HG03039 (cell line): ENCODE measurements at regions not wholly inside any gene's neighbourhood (a gene's known extent, or its start where the extent isn't known, plus 50 kb on each side); places are given as distances from the start of the nearest gene placed in this dataset.
"Not testable (repeated sequence)": the region's sequence is repeated elsewhere in the genome, so short reads cannot be mapped to it uniquely, and the experiment has no call there.

Experiments
- ATAC-seq: cut with Tn5 transposase; IDR thresholded peaks from one replicate; pipeline ENCODE4 v1.9.1; 2021; ENCODE audit warnings: mild to moderate bottlenecking, moderate library complexity; ENCODE audit not compliant: unreplicated experiment

DNA sequence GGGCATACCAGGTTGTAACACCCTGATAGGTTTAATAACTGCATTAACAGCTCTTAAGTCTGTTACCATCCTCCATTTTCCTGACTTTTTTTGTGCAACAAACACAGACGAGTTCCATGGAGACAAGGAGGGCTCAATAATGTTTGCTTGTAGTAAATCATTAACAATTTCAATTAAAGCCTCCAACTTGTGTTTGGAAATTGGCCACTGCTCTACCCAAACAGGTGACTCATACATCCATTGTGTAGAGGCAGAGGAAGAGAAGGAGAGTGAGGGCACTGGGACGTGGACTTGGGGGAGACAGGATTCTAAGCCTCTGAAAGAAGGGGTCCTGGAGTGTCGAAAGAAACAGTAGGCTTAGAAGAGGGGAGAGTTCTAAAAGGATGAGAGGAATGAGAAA lies 213.6 kb upstream of the KCNN2 start:
- ATAC-seq, result no peak

DNA sequence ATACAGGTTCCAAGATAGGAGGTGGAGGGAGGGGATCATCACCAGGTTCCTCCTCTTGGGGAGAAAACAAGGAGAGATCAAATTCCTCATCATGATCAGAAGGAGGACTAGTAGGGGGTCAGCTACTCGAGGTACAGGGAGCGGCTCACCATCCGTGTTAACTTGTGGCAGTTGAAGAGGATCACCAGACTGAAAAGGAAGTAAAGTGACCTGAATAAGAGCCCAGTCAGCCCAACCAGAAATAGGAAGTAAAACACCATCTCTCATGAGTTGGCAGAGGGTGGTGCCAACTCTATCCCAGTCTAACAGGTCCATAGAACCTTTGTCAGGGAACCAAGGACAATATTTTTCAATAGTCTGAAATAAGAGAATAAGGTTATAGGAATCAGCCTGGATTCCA lies 213.1 kb upstream of the KCNN2 start:
- ATAC-seq, result not testable (repeated sequence)

DNA sequence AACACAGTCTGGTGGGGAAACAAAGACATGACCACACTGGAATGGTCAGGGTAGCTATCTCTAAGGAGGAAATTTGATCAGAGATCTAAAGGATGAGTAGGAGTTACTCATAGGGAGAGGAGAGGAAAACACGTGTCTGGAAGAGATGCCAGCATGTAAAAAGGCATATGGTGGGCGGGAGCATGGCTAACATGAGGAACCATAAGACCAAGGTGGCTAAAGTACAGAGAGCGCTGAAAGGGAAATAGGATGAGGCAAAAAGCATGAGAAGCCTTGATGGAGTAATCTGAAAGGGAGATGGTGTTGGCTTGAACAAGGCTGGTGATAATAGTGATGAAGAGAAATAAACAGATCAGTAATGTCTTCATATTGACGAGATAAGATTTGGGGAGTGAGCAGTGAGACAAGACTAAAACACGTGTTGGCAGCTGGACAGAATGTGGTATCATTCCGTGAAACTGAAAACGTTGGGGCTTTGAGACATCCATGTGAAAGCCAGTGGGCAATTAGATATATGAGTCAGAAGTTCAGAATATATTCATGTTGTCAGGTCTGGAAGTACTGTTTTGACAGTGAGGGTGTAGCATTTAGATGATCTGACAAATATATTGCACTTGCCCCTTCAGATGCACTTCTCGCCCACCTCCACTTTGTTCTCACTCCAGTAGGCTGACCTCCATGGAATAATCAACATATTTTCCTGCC lies 209.1 kb upstream of the KCNN2 start:
- no peak for ATAC-seq

DNA sequence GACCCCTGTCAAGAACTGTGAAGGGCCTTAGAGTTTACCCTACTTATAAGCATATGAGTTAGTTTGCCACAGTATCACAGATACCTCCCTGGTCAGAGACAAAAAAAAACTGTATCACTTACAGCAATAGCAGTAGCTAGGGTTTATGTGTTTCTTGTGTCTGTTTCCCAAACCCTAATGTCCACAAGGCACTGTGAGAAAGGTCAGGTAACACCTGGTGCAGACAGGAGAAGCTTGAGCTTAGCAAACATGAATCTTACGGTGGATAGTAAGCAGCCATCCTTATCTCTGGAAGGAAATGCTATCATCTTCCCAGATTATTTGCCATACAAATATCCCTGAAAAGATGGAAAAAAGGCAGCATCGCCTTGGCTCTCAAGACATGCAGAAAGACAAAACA lies 208.5 kb upstream of the KCNN2 start:
- no peak for ATAC-seq

DNA sequence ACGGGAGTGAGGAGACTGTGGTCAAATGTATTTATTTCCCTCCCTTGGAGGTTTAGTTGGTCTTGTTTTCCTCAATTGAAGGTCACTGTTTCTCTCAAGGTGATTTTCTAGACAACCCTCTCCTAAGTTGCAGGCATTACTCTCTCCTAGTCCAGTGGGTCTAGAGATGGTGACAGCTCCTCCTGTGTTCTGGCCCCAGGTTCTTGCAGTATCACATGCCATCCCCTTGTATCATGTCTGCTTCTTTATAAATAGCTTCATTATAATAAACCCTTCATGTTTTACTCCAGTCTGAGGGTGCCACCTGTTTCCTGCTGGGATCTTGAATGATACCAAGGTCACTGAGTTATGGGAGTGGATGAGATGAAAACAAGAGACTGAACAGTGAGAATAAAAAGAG lies 208.0 kb upstream of the KCNN2 start:
- ATAC-seq, result no peak

DNA sequence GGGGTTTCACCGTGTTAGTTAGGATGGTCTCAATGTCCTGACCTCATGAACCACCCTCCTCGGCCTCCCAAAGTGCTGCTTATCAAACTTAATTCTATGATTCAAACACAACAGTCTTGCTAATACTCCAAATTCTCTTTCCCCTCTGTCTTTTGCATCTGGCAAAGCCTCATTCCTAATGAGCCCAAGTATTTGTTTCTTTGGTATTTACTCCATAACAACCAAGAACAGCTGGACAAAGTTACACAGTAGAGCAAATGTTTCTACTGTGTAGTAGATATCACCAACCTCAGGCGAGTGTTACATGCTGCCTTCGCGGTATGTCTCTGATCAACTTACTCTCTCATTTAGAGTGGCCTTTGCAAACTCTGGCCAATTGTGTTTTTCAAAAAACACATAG lies 195.8 kb upstream of the KCNN2 start:
- no peak for ATAC-seq

DNA sequence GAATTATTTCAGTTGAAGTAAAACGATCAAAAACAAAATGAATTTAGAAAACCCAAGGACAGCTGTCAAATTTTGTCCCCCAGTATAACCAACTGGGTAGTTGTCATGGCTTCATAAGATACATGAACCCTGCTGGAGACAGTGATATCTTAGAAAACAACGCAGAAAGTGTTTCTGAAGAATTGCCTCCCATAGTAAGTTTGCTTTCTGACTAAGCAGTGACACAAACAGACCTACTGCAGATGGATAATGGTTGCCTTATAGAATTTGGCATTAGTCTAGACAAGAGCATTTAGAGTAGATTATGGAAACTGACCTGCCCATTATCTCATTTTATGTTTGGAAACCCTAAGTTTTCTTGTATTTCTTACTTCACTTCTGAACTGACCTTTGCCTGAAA lies 187.7 kb upstream of the KCNN2 start:
- no peak for ATAC-seq

DNA sequence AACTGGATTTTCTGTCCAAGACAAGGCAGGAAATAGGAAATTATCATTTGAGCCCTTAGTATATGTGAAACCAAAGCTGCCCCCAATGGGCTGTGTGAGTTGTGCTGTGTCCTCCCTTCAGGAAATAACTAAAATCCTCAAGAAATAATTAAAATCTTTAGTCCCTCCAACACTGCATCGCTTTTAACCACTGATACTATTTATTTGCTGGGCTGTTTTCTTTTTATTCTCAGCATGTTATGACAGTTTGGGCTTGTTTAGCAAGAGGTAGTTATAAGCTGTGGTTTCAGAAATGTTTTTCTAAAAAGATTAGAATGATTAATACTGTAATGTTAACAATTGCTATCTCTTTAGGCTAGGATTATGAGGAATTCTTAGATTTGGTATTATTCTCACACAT lies 187.0 kb upstream of the KCNN2 start:
- no peak for ATAC-seq

DNA sequence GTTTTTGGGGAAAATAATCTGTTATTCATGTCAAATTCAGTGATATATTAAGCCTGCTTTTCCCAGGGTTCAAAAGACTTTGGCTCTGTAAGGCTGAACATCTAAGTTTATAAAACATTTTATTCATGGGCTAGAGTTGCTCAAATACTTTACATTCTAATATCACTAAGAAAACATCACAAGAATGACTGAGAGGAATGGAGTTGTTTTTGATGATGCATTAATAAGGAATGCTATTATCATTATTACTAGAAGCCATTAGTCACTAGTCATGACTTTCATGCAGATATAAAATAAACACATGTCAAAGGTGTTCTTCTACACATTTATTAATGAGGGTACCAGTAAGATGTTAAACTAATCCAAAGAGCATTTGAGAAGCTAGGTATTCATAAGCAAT lies 185.5 kb upstream of the KCNN2 start:
- no peak for ATAC-seq

DNA sequence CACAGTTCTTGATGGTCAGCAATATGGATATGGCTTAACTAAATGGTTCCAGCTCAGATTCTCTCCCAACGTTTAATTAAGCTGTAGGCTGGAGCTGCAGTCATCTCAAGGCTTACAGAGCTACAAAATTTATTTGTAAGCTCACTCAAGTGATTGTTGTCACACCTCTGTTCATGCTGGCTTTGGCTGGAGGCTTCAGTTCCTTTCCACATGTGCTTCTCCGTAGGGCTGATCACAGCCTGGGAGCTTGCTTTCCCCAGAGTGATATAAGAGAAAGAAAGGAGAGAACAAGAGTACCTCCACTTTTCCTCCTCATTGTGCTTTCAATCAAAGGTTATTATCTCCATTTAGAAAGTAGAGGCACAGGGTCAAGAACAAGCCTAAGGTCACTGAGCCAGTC lies 182.7 kb upstream of the KCNN2 start:
- no peak for ATAC-seq

DNA sequence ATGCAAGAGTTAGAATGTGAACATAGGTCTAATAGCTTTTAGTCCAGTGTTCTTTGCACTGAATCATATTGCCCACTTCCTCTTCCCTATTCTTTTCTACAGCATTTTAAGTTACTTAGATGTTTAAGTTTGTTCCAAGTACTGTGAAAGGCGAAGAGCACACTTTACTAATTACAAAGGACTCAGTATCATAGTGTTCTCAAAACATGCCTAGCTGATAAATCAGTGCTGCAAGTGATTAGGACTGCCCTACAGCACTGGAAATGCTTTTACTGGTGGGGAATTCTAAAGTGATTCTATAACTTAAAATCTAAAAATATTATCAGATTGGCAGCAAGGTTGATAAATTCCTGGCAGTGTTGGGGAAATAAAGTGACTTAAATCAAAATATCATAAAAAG lies 177.9 kb upstream of the KCNN2 start:
- no peak for ATAC-seq

DNA sequence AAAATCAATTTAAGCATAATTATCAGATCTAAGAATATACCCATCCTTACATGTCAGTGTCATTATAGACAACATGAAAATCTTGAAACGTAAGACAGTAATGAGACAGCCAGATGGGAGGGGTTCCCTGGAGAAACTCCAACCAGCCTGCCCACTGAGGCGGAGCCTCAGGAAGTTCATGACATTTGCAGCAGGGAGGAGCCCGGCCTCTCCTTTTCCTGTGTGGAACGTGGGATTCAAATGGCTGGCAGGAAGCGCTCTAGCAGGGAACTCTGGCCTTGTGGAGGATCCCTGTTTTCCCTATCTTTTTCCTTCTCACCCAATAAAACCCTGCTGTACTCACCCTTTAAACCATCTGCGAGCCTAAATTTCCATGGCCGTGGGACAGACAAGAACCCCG lies 176.6 kb upstream of the KCNN2 start:
- no peak for ATAC-seq

DNA sequence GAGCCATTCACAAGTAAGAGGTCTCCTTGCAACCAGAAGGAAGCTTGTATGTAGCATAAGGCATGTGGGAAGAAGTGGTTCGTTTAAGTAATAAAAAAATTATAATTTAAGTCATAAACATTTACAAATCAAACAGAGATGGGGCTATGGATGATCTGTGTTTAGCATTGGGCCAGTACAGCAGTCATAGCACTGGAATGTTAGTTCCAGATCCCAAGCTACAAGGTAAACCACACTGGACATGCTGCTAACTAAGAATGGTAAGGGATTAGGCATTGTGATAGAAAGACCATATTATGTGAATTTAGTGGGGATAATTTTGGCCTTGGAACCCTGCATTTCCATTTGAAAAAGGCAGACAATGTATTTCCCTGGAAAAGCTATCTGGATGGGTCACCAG lies 170.4 kb upstream of the KCNN2 start:
- no peak for ATAC-seq

DNA sequence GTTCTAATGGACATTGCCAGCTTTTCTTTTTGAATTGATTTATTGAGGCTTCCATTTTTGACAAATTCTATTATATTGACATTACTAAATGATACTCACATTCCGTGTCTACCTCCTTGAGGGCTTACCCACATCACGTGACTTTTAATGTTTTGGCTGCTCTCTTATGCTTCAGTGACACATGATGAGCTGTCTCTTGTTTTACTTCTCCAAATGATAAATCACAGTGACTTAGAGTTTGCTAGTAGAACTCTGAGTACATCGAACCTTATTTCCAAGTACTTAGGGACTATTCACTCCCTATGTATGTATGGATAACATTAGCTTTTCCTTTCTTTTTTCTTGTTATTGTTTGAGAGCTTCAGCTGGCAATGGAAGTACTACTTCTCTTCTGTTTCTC lies 169.8 kb upstream of the KCNN2 start:
- ATAC-seq, result no peak

DNA sequence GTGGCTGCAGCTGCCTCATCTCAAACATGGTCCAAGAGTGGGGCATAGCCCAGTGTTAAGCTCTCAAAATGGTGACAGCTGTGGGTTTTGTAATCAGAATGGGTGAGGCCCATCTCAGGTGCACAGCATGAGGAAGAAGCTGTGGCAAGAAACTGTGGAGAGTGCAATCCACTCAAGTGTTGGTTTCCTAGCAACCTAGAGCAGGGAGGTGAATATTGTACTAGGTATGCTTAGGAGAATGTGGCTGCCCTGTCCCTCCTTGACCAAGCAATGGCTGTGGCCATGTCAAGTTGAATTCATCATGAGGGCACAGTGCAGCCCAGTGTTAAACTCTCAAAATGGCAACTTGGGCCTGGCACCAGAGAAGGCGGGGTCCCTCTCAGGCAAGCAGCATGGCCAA lies 160.5 kb upstream of the KCNN2 start:
- ATAC-seq, result no peak

DNA sequence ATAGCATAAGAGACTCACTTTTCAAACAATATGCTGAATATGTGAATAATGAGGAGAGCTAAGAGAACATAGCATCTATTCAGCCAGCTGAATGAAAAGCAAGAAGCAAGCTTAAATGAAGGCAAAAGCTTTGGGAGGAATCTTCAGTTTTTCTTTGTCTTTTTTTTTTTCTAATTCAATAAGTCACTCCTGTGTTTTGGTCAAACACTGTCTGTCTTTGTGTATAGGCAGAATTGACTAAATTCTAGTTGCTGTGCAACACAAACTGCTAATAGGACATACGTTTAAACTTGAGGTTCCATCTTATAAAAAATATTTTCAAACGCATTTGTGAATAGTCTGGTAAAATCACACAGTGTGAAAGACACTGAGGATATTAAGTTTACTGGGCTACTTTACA lies 156.9 kb upstream of the KCNN2 start:
- ATAC-seq, result no peak

DNA sequence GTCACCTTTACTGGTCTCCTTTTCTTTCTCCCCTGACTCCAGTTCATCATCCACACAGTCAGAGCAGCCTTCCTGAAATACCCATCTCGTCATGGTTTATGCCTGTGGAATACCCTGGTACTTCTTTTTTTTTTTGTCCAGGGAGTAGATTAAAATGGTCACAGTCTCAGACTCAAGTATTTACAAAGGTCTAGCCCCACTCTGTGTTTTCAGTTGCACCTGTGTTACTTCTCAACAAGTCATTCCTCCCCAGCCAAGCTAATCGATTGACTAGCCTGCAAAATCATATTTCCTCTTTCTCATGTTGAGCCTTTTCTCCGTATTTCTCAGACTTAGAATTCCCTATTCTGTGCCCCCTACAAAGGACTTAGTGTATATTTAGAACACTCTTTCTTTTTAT lies 155.2 kb upstream of the KCNN2 start:
- no peak for ATAC-seq

DNA sequence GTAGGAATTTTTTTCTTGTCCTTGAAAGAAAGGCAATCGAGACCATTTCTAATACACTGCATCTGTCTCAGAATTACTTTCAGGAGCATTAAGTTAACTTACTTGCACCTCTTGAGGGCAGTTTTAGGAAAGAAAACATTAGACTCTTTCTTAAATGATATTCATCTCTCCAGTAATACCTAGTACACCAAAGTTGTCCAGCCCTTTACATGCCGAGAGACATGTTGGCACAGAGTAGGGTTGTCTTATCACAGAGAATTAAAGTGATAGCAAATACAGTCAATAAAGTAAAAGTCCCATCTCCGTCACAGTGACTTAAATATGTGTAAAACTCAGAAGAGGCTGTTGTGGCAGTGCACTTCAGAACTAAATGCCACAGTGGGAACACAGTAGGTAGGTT lies 154.3 kb upstream of the KCNN2 start:
- no peak for ATAC-seq

DNA sequence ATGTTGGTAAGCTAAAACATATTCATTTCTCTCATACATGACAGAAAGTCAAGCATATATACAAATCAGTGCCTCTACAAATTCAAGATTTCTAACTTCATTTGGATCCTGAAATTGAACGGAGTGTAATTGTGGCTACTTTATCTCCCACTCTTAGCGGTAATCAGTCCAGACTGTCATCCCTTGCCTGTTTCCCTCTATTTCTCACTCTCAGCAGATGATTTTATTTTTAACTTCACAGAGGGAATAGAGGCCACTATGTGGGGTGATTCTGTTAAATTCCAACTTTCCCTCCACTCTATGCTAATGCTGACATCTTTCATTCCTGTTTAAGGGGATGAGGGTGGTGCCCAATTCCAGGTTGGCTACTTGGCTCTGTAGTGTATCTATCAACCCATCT lies 153.8 kb upstream of the KCNN2 start:
- ATAC-seq, result no peak

DNA sequence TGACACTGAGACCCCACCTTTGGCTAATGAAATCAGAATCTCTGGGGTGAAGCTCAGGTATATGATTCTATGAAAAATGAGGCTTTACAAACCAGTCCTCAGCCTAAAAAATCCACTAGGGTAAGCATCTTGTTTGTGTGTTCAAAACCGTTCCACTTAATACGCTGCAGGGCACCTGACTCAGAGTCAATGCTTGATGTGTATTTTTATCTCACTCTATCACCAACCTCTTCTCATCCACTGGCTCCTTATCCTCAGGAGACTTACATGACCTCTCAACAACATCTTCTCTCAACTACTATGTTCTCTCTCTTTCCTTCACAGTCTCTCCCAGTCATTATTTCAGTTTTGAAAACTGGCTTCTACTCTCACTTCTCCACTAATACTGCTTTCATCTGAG lies 153.3 kb upstream of the KCNN2 start:
- ATAC-seq, result no peak

DNA sequence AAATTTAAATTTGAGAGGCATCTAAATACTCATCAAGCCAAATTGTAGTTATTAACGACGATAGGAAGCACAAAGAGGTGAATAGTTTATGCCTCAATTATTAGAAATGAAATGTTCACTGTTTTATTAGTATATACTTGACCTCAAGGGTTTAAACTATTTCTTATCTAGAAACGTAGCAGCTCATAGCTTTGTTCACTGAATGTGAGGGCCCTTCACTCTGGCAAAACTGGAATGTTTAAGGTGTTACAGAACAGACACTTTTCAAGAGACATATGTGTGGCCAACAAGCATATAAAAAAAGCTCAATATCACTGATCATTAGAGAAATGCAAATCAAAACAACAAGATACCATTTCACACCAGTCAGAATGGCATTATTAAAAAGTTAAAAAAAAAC lies 151.2 kb upstream of the KCNN2 start:
- no peak for ATAC-seq

DNA sequence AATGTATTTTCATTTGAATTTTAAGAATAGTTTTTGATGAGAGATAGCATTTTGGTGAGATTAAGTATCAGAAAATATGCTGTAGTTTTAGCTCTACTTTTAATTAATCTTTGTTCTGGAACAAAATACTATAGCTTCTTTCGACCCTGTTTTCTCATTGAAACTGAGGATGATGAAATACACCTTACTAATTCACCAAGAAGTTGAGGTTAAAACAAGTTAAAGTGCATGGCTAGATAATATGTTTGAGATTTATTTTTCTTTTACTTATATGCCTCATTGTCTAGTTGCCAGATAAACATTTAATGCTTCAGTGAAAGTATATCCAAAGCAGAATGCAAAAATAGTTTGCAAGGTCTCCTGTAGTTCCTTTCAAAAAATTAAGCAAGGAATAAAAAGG lies 140.1 kb upstream of the KCNN2 start:
- no peak for ATAC-seq

DNA sequence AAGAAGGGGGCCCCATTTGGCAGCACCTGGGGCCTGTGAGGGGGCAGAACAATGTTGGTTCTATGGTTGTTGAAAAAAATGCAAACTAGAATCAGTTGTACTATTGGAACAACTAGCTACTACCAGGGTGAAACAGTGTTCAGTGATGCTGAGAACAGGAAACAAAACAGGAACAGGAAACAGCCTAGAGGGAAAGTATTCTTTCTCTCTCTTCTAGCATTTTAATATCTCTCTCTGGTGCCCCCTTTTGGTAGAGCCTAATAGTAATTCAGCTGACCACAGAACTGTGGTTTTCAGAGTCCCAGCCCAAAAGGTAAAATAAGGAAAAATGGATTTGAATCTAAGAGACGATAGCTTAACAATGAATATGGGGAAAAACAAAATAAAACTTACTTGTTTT lies 138.0 kb upstream of the KCNN2 start:
- ATAC-seq, result no peak

DNA sequence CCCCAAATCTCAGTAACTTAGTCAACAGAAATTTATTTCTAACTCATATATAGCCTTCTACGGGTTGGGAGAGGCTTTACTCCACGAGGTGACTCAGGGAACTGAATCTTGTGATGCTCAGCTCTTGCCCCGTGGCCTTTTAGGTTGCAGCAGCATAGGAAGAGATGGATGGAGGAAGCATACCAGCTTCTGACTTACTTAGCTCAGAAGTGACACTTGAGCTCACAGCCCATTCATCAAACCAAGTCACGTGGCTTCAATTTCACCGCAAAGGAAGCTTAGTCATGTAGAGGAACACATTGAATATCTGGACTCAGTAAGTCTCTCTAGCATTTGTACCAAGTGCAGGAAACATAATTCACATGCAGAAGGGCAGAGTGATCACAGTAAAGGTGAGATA lies 124.1 kb upstream of the KCNN2 start:
- ATAC-seq, result no peak
